ENCODE measurements at regions not wholly inside any gene's neighbourhood (a gene's known extent, or its start where the extent isn't known, plus 50 kb on each side); places are given as distances from the start of the nearest gene placed in this dataset.

GRCh38 chr4:36917413-36917812 lies 327.1 kb upstream of the NWD2 start:
- no peak overlapping the region for H3K27ac ChIP-seq
- TF ChIP-seq ZFX (IDR thresholded peaks at IDR 0.05; ENCODE audit: borderline replicate concordance) (no peak), CTCF (IDR thresholded peaks at IDR 0.05) (no peak)

DNA sequence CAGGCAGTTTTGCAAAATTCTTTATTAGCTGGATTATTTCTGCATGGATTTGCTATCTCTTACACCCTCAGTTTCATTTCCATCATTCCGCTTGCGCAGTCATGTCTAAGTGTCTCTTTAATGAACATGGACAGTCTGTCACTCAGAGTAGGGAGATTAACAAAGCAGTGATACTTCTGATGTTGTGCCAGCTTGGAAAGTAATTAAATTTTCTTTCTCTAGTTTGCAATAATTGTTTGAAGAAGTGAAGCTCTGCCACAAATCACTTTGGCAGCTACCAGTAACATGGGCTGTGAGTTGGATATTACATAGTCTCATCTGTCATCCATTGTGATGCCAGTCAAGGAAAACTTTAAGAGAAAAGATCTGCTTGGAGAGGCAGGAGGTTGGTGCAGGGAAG lies 324.8 kb upstream of the NWD2 start:
- no peak overlapping the region for H3K27ac ChIP-seq
- TF ChIP-seq ZFX (IDR thresholded peaks at IDR 0.05; ENCODE audit: borderline replicate concordance): no peak
- TF ChIP-seq CTCF (IDR thresholded peaks at IDR 0.05): no peak

- H3K27ac ChIP-seq: no peak overlapping the region
- TF ChIP-seq CTCF (IDR thresholded peaks at IDR 0.05) (no peak), ZFX (IDR thresholded peaks at IDR 0.05; ENCODE audit: borderline replicate concordance) (no peak)
Observed at GRCh38 chr4:36921476-36922216, 322.9 kb upstream of the NWD2 start.

GRCh38 chr4:36930562-36931111 lies 313.9 kb upstream of the NWD2 start:
- TF ChIP-seq CTCF (IDR thresholded peaks at IDR 0.05): no peak
- no peak for TF ChIP-seq ZFX (IDR thresholded peaks at IDR 0.05; ENCODE audit: borderline replicate concordance)
- no peak overlapping the region for H3K27ac ChIP-seq

DNA sequence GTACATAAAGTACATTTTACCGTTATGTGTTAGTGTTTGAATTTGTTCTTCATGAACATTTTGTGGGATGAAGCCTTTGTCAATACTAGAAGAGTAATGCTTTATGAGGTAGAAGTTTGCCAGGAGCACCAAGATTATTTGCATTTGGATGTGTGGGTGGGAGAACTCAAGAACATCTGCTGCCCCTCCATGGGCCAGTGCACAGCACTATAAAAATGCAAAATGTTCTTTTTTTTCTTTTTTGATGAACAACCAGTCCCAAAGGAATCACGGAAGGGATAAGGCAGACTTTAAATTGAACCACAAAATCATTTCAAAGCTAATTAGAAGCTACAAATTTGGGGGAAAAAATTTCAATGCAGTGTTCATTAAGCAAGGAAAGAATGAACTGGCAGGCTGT lies 300.3 kb upstream of the NWD2 start:
- no peak overlapping the region for H3K27ac ChIP-seq
- TF ChIP-seq CTCF (IDR thresholded peaks at IDR 0.05) (no peak), ZFX (IDR thresholded peaks at IDR 0.05; ENCODE audit: borderline replicate concordance) (no peak)

DNA sequence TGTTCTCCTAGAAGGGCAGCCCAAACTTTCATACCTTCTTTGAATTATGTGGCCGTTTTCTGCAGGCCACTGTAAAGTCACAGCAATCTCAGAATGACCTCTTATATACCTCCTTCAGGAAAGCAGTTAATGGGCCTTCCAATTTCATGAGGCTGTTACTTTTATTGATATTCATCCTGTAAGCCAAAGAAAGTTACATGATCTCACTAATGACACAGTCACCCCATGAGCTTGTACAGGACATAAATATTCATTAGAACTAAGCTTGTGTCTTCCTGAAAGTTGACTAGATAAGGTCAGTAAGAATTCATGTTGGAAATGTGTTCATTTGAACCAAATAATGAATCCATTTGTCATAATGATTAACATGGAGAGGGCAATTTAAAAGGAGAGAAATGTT lies 283.1 kb upstream of the NWD2 start:
- H3K27ac ChIP-seq: no peak overlapping the region
- TF ChIP-seq CTCF (IDR thresholded peaks at IDR 0.05) (no peak), ZFX (IDR thresholded peaks at IDR 0.05; ENCODE audit: borderline replicate concordance) (no peak)

- no peak overlapping the region for H3K27ac ChIP-seq
- TF ChIP-seq ZFX (IDR thresholded peaks at IDR 0.05; ENCODE audit: borderline replicate concordance) (no peak), CTCF (IDR thresholded peaks at IDR 0.05) (no peak)
Observed at GRCh38 chr4:36966756-36967460, 277.6 kb upstream of the NWD2 start.
